ENCODE measurements at regions not wholly inside any gene's neighbourhood (a gene's known extent, or its start where the extent isn't known, plus 50 kb on each side); places are given as distances from the start of the nearest gene placed in this dataset.

DNA sequence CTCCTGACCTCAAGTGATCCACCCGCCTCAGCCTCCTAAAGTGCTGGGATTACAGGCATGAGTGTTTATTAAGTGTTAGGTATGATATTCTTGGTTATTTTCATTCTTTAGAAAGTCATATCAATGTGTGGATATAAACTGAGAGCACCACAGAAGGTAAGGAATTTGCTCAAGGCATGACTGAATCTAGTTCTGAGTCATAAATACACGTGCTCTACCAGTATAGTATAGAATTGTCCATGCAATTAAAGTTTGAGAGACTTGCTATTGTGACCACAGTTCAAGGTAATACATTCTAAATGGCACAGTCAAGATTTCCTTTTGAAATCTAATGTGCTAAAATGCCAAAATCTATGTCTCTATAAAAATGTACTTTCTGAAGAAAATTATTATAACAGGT is 401.1 kb upstream of the CHRM3 start:
- TF ChIP-seq, protein P1, sequence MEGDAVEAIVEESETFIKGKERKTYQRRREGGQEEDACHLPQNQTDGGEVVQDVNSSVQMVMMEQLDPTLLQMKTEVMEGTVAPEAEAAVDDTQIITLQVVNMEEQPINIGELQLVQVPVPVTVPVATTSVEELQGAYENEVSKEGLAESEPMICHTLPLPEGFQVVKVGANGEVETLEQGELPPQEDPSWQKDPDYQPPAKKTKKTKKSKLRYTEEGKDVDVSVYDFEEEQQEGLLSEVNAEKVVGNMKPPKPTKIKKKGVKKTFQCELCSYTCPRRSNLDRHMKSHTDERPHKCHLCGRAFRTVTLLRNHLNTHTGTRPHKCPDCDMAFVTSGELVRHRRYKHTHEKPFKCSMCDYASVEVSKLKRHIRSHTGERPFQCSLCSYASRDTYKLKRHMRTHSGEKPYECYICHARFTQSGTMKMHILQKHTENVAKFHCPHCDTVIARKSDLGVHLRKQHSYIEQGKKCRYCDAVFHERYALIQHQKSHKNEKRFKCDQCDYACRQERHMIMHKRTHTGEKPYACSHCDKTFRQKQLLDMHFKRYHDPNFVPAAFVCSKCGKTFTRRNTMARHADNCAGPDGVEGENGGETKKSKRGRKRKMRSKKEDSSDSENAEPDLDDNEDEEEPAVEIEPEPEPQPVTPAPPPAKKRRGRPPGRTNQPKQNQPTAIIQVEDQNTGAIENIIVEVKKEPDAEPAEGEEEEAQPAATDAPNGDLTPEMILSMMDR (conservative IDR thresholded peaks at IDR 0.05) = no peak
- TF ChIP-seq ZFX (IDR thresholded peaks at IDR 0.05) = no peak
